IMR-90 (cell line): ENCODE measurements at regions not wholly inside any gene's neighbourhood (a gene's known extent, or its start where the extent isn't known, plus 50 kb on each side); places are given as distances from the start of the nearest gene placed in this dataset.

Experiments
- BHLHE40 ChIP-seq: fragments of 150-350 bp; IDR thresholded peaks from 2 replicates; pipeline ENCODE4 v1.6.1; 2016; ENCODE audit warnings: mild to moderate bottlenecking, low read depth, low read length
- CEBPB ChIP-seq: IDR thresholded peaks from 2 replicates; pipeline ENCODE4 v1.6.1; 2012; ENCODE audit warnings: low read depth, low read length, improper control_type of control experiment
- CTCF ChIP-seq: conservative IDR thresholded peaks from 2 replicates; pipeline ENCODE4 v1.5.1; 2012; ENCODE audit warnings: mild to moderate bottlenecking, low read depth, low read length, improper control_type of control experiment
- ELK1 ChIP-seq: fragments of 150-350 bp; IDR thresholded peaks from 2 replicates; pipeline ENCODE4 v1.6.1; 2016; ENCODE audit warnings: low read depth, mild to moderate bottlenecking, low read length, moderate library complexity, borderline replicate concordance
- MAFK ChIP-seq: IDR thresholded peaks from 2 replicates; pipeline ENCODE4 v1.6.1; 2012; ENCODE audit warnings: low read depth, low read length, improper control_type of control experiment
- MAZ ChIP-seq: IDR thresholded peaks from 2 replicates; pipeline ENCODE4 v1.6.1; 2012; ENCODE audit warnings: low read depth, mild to moderate bottlenecking, low read length, improper control_type of control experiment, moderate library complexity, borderline replicate concordance
- MXI1 ChIP-seq: IDR thresholded peaks from 2 replicates; pipeline ENCODE4 v1.6.1; 2012; ENCODE audit warnings: low read depth, mild to moderate bottlenecking, low read length, moderate library complexity, borderline replicate concordance
- POLR2A ChIP-seq: IDR thresholded peaks from 2 replicates; pipeline ENCODE4 v1.6.1; 2012; ENCODE audit warnings: mild to moderate bottlenecking, low read depth, low read length
- RCOR1 ChIP-seq: IDR thresholded peaks from 2 replicates; pipeline ENCODE4 v1.6.1; 2012; ENCODE audit warnings: mild to moderate bottlenecking, low read length, improper control_type of control experiment; ENCODE audit not compliant: insufficient replicate concordance
- RFX5 ChIP-seq: IDR thresholded peaks from 2 replicates; pipeline ENCODE4 v1.8.0; 2012; ENCODE audit warnings: low read depth, mild to moderate bottlenecking, low read length, moderate library complexity
- SMC3 ChIP-seq: fragments of 150-350 bp; IDR thresholded peaks from 2 replicates; pipeline ENCODE4 v1.6.1; 2016; ENCODE audit warnings: low read depth, mild to moderate bottlenecking, antibody characterized with exemption, low read length, moderate library complexity
- USF2 ChIP-seq: fragments of 150-350 bp; IDR thresholded peaks from 2 replicates; pipeline ENCODE4 v1.6.1; 2017; ENCODE audit warnings: mild to moderate bottlenecking, antibody characterized with exemption, low read length, low read depth

- TF ChIP-seq SMC3 (no peak), CTCF (no peak), RFX5 (no peak), POLR2A (no peak), RCOR1 (no peak), BHLHE40 (no peak), ELK1 (no peak), USF2 (no peak), CEBPB (no peak), MAFK (no peak), MAZ (no peak), MXI1 (no peak)
Observed at GRCh38 chr20:12217382-12217781, 299.7 kb downstream of the BTBD3 start.
